IPS-18c (cell line): ENCODE measurements at regions not wholly inside any gene's neighbourhood (a gene's known extent, or its start where the extent isn't known, plus 50 kb on each side); places are given as distances from the start of the nearest gene placed in this dataset.

Source experiments
- H3K4me3 ChIP-seq: 2 replicates; pipeline ENCODE4 v1.7.0; 2013; ENCODE audit warnings: low read depth, mild to moderate bottlenecking, low read length, moderate library complexity; ENCODE audit not compliant: insufficient read depth
- H3K9me3 ChIP-seq: one replicate; pipeline ENCODE4 v1.6.1; 2013; ENCODE audit warnings: mild to moderate bottlenecking, low read length, moderate library complexity; ENCODE audit not compliant: control insufficient read depth, insufficient read depth

DNA sequence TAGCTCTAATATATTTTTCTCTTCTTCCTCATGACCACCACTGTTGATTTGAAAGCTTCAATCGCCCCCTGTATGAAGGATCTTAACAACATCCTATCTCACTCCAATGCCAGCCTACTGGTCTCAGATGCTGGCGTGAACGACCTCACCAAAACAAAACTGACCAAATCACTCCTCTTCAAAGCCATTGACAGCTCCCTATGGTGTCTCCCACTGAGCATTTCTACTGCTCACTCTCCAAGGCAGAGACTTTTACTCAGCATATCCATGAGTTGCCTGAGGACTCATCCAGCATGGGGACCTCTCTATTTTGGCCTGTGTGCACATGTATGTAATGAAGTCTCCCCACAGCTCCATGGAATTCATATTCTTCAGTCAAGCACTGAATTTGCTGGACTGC lies 520.4 kb downstream of the TFAP2B start:
- no peak overlapping the region for H3K4me3 ChIP-seq
- H3K9me3 ChIP-seq = no peaks in the 10 kb centered on the region

GRCh38 chr6:51339728-51340127 lies 521.1 kb downstream of the TFAP2B start:
- Histone ChIP-seq H3K9me3 (no peaks in the 10 kb centered on the region), H3K4me3 (no peak overlapping the region)

DNA sequence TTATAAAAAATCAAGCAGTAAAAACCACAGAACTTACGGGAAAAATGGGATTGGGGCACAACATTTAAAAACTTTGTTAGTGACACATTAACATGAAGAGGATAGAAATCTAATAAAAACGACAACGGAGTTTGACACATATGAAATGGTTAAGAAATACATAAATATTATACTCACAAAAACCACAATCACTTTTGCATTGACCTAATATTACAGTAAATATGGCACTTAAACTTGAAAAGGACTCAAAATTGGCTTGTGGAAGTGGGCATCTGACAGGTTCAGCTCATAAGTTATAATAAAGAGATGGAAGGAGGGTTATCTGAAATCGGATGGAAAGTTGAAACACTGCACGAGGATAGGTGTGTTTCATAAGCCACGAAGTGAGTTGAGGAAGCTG lies 523.7 kb downstream of the TFAP2B start:
- H3K9me3 ChIP-seq = no peaks in the 10 kb centered on the region

DNA sequence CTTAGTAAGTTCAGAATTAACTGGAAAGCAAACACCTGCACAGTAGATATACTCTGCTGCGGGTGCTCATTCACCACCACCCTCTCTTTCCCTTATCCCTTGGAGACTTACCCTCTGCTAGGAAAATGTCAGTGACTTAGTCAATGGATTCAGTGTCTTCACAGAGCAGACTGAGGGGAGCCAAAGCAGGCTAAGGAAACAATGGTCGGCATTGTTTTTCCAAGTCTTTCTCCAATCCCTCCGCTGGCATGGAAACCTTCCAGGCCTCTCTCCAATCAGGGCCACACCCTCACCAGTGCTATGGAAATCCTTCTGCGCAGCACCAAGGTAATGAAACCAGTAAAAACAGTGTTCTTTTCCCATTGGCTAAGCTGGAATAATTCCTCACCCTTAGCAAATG lies 531.2 kb downstream of the TFAP2B start:
- H3K9me3 ChIP-seq = no peaks in the 10 kb centered on the region
- H3K4me3 ChIP-seq = no peak overlapping the region

More for the DNA sequence above, 523.7 kb downstream of the TFAP2B start:
- H3K4me3 ChIP-seq = no peak overlapping the region

DNA sequence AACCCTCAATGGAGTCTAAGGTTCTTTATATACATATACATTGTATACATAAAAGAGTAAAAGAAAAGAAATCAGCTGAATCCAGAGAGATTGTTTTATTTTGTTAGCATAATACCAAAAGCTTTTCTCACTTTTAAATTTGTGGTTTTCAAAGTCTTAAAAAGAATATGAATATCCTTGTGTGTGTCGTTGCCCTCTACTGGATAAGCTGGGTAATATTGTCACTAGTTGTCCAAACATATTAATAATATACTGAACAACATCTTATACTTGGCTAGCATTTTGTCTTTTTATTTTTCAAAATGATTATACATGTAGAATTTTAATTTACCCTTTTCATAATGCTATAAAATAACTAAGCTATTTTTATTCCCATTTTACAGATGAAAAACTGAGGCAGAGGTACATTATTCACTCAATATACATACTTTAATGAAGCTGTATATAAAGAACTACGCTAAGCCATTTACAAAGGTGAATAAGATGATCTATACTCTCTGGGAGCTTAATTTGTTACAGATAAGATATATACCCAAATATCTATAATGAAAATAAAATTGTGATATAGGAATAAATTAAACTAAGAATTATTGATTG lies 531.7 kb downstream of the TFAP2B start:
- Histone ChIP-seq H3K4me3 (no peak overlapping the region), H3K9me3 (no peaks in the 10 kb centered on the region)

DNA sequence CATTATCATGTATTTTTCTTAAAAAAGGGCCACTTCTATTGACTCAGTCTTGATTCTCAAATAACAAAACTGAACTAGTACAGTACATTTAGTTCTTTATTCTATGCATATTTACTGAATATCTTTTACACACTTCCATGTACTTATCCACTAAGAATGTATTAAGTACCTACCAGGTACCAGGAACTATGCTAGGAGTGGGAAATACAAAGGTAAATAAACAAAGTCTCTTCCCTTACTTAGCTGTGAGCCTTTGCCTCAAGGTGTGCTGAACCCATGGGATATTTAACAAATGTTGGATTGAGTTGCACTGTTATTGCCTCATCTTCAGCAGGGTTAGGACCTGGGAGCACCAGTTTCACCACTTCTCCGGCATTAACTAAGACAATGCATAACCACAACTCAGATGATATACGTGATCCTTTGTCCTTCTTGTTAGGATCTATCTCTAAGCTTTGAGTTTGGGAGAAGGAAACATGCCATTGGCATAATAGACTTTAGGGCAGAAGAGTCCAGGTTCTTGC lies 533.9 kb downstream of the TFAP2B start:
- no peak overlapping the region for H3K4me3 ChIP-seq
- no peaks in the 10 kb centered on the region for H3K9me3 ChIP-seq

- Histone ChIP-seq H3K4me3 (no peak overlapping the region), H3K9me3 (no peaks in the 10 kb centered on the region)
These were observed 541.6 kb downstream of the TFAP2B start for GRCh38 chr6:51360287-51360686.

DNA sequence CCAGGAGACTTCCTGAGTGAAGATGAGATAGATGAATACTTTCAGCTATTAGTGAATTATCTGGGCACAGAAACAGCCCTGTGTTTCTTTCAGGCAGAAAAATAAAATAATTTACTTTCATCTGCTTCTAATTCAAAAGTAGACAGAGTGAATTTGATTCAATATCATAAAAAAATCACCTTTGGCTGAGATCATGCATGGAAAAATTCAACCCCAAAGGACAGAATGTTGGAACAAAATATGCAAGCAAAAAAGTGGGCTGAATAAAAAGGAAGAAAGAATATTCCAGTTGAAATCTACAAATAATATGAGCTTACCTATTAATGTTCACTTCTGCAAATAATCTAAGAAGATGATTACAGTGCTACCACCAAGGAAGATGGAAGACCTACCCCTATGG lies 546.9 kb downstream of the TFAP2B start:
- H3K4me3 ChIP-seq = no peak overlapping the region
- H3K9me3 ChIP-seq = no peaks in the 10 kb centered on the region

DNA sequence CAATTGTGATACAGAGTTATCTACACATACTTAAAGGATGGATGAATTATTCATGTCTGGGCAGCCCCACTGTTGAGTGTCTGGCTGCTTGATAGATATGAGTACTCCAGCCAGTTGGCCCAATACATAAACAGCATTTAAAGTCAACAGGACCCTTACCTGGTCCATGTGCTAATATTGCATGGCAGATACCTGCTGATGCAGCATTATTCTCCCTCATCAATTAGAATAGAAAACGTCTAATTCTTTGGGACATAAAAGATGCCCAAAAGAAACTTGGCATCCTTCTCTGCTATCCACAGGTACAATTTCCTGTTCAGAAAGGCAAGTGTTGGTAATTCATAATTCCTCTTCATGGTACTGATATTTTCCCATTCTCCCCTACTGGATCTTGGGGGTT lies 550.8 kb downstream of the TFAP2B start:
- H3K9me3 ChIP-seq = no peaks in the 10 kb centered on the region
- no peak overlapping the region for H3K4me3 ChIP-seq

DNA sequence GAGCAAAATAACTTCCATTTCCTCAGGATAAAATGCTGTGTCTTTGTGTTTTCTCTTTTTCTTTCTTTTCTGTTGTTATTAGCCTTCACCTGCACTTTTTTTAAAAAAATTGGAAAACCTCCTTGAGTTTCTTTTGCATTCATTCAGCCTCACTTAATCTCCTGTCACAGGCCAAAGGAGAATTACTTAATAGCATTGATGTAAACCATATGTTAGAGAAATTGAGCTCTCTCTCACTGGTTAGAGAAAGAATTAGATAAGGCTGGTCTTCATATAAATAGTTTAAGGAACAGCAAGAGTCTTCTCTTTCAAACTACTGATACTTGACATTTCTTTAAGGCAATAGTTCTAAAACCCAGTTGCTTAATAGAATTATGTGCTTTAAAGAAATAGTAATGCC lies 564.2 kb downstream of the TFAP2B start:
- Histone ChIP-seq H3K9me3 (no peaks in the 10 kb centered on the region), H3K4me3 (no peak overlapping the region)

DNA sequence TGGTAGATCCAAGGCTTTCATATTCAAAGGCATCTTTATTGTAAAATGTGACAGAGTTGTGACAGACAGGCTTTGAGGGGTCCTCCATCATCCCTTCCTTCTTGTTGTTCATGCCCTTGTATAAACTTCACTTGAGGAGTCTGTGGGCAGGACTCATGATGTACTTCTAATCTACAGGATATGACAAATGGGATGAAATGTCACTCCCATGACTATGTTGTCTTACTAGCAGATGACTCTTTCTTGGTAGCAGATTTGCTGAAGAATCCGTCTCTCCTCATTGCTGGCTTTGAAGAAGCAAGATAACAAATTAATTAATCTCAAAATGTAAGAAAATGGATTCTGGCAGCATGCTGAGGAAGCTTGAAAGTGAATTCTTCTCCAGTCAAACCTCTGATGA lies 566.1 kb downstream of the TFAP2B start:
- Histone ChIP-seq H3K9me3 (no peaks in the 10 kb centered on the region), H3K4me3 (no peak overlapping the region)

- H3K9me3 ChIP-seq = no peaks in the 10 kb centered on the region
- H3K4me3 ChIP-seq = no peak overlapping the region
These were observed 567.7 kb downstream of the TFAP2B start for GRCh38 chr6:51386347-51386836.

- no peak overlapping the region for H3K4me3 ChIP-seq
- no peaks in the 10 kb centered on the region for H3K9me3 ChIP-seq
These were observed 569.2 kb downstream of the TFAP2B start for GRCh38 chr6:51387907-51388306.

DNA sequence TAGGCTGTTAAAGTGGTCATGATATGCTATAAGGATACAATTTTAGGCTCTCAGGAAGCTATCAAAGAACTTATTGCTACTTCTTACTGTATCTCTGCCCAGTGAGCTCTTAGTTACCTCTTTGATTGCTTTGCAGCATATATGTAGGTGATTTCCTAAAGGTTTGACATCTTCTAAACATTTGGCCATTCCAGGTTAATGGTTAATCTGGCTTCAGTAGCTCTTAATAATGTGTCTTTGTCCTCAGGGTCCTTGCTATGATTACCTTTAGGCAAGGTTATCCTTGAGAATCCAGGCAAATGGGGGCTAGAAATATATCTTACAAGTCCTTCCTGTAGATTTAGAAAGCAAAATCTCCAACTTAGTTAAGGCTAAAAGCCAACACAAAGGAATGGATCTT lies 575.4 kb downstream of the TFAP2B start:
- no peak overlapping the region for H3K4me3 ChIP-seq

DNA sequence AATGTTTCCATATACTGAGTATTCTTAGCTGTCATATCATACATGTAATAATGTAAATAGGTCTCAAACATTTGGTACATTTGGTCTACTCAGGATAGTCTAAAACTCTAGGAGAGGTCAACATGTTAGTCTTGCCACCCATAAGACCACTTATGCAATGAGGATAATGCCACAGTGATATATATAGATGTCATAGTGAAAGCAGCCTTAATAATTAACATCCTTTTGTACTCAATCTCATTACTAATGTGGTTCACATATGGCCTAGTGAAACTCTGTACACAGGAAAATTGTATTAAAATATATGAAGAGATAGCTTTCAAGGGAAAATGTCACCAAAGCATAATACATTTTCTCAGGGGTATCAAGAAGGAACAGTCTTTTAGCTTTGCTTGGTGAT lies 577.9 kb downstream of the TFAP2B start:
- H3K9me3 ChIP-seq = no peaks in the 10 kb centered on the region
- H3K4me3 ChIP-seq = no peak overlapping the region

More for the DNA sequence above, 575.4 kb downstream of the TFAP2B start:
- no peaks in the 10 kb centered on the region for H3K9me3 ChIP-seq

DNA sequence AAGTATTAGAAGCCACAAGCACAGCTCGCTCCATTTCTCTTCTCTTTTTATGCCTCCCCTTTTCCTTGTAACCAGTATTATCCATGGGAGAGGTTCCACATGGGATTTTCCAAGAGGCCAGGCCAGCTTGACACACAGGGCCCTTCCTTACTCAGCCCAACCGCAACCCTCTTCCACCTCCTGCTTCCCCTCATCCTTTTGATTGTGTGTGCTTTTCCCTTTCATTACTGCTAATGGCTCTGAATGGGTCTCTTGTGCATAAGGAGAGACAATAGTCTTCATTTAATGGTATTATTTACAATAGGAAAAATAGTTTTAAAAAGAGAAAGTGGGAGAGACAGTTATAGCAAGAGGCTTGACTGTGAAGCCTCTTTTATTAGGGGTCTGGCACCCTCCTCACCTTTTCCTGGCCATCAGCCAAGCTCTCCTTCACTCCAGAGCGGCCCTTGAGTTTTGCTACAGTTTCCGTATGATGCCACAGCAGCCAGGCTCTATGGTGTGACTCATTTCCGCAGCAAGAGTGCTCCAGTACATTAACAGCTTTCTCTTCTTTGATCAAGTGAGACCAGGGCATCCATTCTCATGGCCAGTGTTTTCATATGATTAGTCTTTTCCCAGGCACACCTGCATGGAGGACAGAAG lies 579.5 kb downstream of the TFAP2B start:
- Histone ChIP-seq H3K9me3 (no peaks in the 10 kb centered on the region), H3K4me3 (no peak overlapping the region)

DNA sequence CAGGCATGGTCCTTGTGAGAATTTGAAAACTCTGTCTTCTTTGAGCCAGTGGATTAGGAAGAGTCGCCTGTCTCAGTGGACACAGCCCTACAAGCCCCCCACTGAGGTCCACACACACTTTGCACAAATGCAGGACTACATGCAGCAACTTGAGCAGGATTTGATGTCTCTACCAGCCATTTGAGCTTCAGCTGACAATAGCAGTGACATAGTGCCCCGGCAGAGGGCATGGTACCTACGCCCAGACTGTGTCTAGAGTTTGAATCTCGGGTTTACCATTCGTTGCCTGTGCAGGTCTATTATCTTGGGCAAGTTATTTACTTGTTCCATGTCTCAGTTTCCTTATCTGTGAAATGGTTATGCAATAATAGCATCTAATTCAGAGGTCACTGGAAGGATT lies 580.1 kb downstream of the TFAP2B start:
- no peak overlapping the region for H3K4me3 ChIP-seq
- H3K9me3 ChIP-seq = no peaks in the 10 kb centered on the region

GRCh38 chr6:51410453-51410852 lies 591.8 kb downstream of the TFAP2B start:
- no peak overlapping the region for H3K4me3 ChIP-seq
- H3K9me3 ChIP-seq = no peaks in the 10 kb centered on the region
